ENCODE measurements at regions not wholly inside any gene's neighbourhood (a gene's known extent, or its start where the extent isn't known, plus 50 kb on each side); places are given as distances from the start of the nearest gene placed in this dataset.
A peak's percentile ranks its signal among the peaks of the same experiment; 100 is the strongest.

DNA sequence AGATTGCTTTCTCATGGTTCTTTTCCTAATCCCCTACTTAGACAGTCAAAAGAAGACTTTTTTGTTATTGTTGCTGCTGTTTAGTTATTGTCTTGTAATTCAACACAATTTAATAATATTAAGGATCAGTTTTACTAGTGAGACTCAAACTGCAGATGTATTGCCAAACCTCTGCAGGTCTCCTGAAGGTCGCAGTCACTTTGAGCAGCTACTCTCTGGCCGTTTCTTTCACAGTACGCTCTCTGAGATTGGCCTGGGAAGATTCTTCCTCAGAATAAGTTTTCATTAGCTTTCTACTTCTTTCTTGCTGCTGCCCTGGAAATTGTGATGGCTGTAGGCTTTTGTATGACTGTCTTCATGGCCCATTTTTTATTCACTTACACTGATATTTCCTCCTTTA lies 930.8 kb downstream of the QKI start:
- peak overlapping the region; percentile 58 for H3K27ac ChIP-seq (ENCODE audit: extremely low read depth, low read depth, low read length)
- in situ Hi-C loops (cut with MboI), result no loop called here
- TF ChIP-seq RBM22 (IDR thresholded peaks at IDR 0.05; ENCODE audit: low read depth, low read length, poor library complexity, severe bottlenecking) (no peak), FOXK2 (conservative IDR thresholded peaks at IDR 0.05 in 1 of 2, IDR thresholded peaks at IDR 0.05 in 1 of 2; ENCODE audit: low read depth in 2 of 2) (no peak), TARDBP (IDR thresholded peaks at IDR 0.05) (no peak), TEAD2 (tag; IDR thresholded peaks at IDR 0.05) (no peak), POLR2H (tag; IDR thresholded peaks at IDR 0.05; ENCODE audit: low read depth) (no peak), HLTF (IDR thresholded peaks at IDR 0.05) (no peak)
- no peaks in the 10 kb centered on the region for H3K9me1 ChIP-seq (ENCODE audit: control insufficient read depth, insufficient read depth, low read length)
- peaks cover 0 to 7% of the 10 kb centered on the region in 2 experiments; a peak in 2 of 5 replicates for H3K4me1 ChIP-seq (replicated peaks in 1 of 2; ENCODE audit: control insufficient read depth in 2 of 2, insufficient read depth in 2 of 2, low read length in 2 of 2)
- H3K9ac ChIP-seq (ENCODE audit: insufficient read depth in 1 of 2, low read depth in 2 of 2, low read length in 2 of 2), result peak overlapping the region in 1 of 2 experiments; percentile 55; a peak in 1 of 4 replicates
- H3K4me3 ChIP-seq, result no peak overlapping the region
- peak overlapping the region; percentile 14; the same call in 1 of the 2 replicates for H3K4me2 ChIP-seq (ENCODE audit: insufficient read depth, low read length)
- H3K27me3 ChIP-seq (ENCODE audit: control insufficient read depth in 2 of 2, insufficient read depth in 2 of 2, low read length in 2 of 2), result no peaks in the 10 kb centered on the region
- 11% methylated on average over 3 of the region's 3 CpGs for WGBS (ENCODE audit: insufficient coverage, low coverage, missing lambda C conversion rate)
- H3K9me3 ChIP-seq (replicated peaks; ENCODE audit: control insufficient read depth, insufficient read depth, low read depth, low read length), result no peaks in the 10 kb centered on the region
- FAIRE-seq (no peak), DNase-seq (ENCODE audit: extremely low read depth in 1 of 4, low spot score in 3 of 4) (no peak), ATAC-seq (peak; percentile 37; the same call in 2 of the 3 replicates)
- BruUV-seq (replicated peaks), result TSS peak; percentile 67
- intact Hi-C loops (cut with micrococcal nuclease), result loop anchor here (5.0 kb wide), 1 partner anchor 72 kb away; no protein-coding TSS in a partner anchor
- H4K20me1 ChIP-seq (replicated peaks; ENCODE audit: control insufficient read depth, insufficient read depth, low read length), result no peaks in the 10 kb centered on the region
- H2AFZ ChIP-seq (ENCODE audit: low read depth, low read length), result peak overlapping the region; percentile 58
- POLR2A ChIA-PET, result no interaction called here
- no peaks in the 10 kb centered on the region for H3K36me3 ChIP-seq (ENCODE audit: control insufficient read depth, insufficient read depth, low read length)
- CTCF ChIA-PET (ENCODE audit: low intra/inter-chr PET ratio), result no interaction called here
- H3K79me2 ChIP-seq (ENCODE audit: control insufficient read depth, insufficient read depth, low read length), result no peaks in the 10 kb centered on the region

DNA sequence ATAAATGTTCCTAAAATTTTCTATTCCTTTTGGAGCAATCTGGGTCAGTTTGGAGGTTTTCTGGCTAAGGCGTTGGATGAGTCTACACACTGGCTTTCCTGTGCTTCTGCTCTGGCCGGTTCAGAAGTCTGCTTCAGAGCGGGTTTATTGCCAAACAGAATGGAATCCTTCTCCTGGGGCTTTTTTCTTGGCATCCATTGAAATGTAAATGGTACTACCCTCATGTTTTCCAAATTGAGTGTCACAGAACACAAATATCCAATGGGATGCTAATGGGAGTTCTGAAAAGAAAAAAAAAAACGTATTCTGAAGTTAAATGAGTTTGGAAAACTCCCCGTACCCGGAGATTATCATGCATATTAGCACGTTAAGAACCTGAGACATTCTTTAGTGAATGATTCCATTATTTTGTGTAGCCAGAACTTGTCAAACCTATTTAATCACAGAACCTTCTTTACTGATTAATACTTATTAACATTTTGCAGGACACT lies 930.3 kb downstream of the QKI start:
- ChIA-PET POLR2A (no interaction called here), CTCF (ENCODE audit: low intra/inter-chr PET ratio) (no interaction called here)
- Histone ChIP-seq H2AFZ (ENCODE audit: low read depth, low read length) (0 out of 2 replicates have a peak overlapping the region, but pooled peaks have one; percentile 58), H4K20me1 (replicated peaks; ENCODE audit: control insufficient read depth, insufficient read depth, low read length) (no peaks in the 10 kb centered on the region), H3K4me1 (replicated peaks in 1 of 2; ENCODE audit: control insufficient read depth in 2 of 2, insufficient read depth in 2 of 2, low read length in 2 of 2) (peaks cover 0 to 7% of the 10 kb centered on the region in 2 experiments; a peak in 2 of 5 replicates), H3K79me2 (ENCODE audit: control insufficient read depth, insufficient read depth, low read length) (no peaks in the 10 kb centered on the region), H3K36me3 (ENCODE audit: control insufficient read depth, insufficient read depth, low read length) (no peaks in the 10 kb centered on the region), H3K9ac (ENCODE audit: insufficient read depth in 1 of 2, low read depth in 2 of 2, low read length in 2 of 2) (peak overlapping the region in 1 of 2 experiments; percentile 55; a peak in 1 of 4 replicates), H3K4me3 (no peak overlapping the region), H3K27me3 (ENCODE audit: control insufficient read depth in 2 of 2, insufficient read depth in 2 of 2, low read length in 2 of 2) (no peaks in the 10 kb centered on the region), H3K27ac (ENCODE audit: extremely low read depth, low read depth, low read length) (no peak overlapping the region; the same call in 2 of the 3 replicates), H3K9me1 (ENCODE audit: control insufficient read depth, insufficient read depth, low read length) (no peaks in the 10 kb centered on the region), H3K4me2 (ENCODE audit: insufficient read depth, low read length) (peak overlapping the region; percentile 14; the same call in 1 of the 2 replicates), H3K9me3 (replicated peaks; ENCODE audit: control insufficient read depth, insufficient read depth, low read depth, low read length) (no peaks in the 10 kb centered on the region)
- no peak for ATAC-seq
- in situ Hi-C loops (cut with MboI) (no loop called here), intact Hi-C loops (cut with micrococcal nuclease) (loop anchor here (5.0 kb wide), 1 partner anchor 72 kb away; no protein-coding TSS in a partner anchor)
- 13% methylated on average over 7 of the region's 7 CpGs for WGBS (ENCODE audit: insufficient coverage, low coverage, missing lambda C conversion rate)
- FAIRE-seq, result no peak
- no TSS peak for BruUV-seq (replicated peaks)
- DNase-seq (ENCODE audit: extremely low read depth in 1 of 4, low spot score in 3 of 4), result no peak
- TF ChIP-seq ZNF384 (IDR thresholded peaks at IDR 0.05; ENCODE audit: low read depth, low read length), result no peak
- no peak for TF ChIP-seq ZNF12 (CRISPR knock-in tag; IDR thresholded peaks at IDR 0.05)
- TF ChIP-seq ILF3 (IDR thresholded peaks at IDR 0.05; ENCODE audit: borderline replicate concordance), result no peak
- TF ChIP-seq, protein P1, sequence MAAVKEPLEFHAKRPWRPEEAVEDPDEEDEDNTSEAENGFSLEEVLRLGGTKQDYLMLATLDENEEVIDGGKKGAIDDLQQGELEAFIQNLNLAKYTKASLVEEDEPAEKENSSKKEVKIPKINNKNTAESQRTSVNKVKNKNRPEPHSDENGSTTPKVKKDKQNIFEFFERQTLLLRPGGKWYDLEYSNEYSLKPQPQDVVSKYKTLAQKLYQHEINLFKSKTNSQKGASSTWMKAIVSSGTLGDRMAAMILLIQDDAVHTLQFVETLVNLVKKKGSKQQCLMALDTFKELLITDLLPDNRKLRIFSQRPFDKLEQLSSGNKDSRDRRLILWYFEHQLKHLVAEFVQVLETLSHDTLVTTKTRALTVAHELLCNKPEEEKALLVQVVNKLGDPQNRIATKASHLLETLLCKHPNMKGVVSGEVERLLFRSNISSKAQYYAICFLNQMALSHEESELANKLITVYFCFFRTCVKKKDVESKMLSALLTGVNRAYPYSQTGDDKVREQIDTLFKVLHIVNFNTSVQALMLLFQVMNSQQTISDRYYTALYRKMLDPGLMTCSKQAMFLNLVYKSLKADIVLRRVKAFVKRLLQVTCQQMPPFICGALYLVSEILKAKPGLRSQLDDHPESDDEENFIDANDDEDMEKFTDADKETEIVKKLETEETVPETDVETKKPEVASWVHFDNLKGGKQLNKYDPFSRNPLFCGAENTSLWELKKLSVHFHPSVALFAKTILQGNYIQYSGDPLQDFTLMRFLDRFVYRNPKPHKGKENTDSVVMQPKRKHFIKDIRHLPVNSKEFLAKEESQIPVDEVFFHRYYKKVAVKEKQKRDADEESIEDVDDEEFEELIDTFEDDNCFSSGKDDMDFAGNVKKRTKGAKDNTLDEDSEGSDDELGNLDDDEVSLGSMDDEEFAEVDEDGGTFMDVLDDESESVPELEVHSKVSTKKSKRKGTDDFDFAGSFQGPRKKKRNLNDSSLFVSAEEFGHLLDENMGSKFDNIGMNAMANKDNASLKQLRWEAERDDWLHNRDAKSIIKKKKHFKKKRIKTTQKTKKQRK (IDR thresholded peaks at IDR 0.05; ENCODE audit: borderline replicate concordance, low read depth, low read length), result no peak
- no peak for TF ChIP-seq ZEB2 (IDR thresholded peaks at IDR 0.05)
- TF ChIP-seq, protein P2, sequence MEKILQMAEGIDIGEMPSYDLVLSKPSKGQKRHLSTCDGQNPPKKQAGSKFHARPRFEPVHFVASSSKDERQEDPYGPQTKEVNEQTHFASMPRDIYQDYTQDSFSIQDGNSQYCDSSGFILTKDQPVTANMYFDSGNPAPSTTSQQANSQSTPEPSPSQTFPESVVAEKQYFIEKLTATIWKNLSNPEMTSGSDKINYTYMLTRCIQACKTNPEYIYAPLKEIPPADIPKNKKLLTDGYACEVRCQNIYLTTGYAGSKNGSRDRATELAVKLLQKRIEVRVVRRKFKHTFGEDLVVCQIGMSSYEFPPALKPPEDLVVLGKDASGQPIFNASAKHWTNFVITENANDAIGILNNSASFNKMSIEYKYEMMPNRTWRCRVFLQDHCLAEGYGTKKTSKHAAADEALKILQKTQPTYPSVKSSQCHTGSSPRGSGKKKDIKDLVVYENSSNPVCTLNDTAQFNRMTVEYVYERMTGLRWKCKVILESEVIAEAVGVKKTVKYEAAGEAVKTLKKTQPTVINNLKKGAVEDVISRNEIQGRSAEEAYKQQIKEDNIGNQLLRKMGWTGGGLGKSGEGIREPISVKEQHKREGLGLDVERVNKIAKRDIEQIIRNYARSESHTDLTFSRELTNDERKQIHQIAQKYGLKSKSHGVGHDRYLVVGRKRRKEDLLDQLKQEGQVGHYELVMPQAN (IDR thresholded peaks at IDR 0.05; ENCODE audit: borderline replicate concordance), result no peak

Data from K562 (cell line).